HG03439 (cell line): ENCODE measurements at regions not wholly inside any gene's neighbourhood (a gene's known extent, or its start where the extent isn't known, plus 50 kb on each side); places are given as distances from the start of the nearest gene placed in this dataset.
"Not testable (repeated sequence)": the region's sequence is repeated elsewhere in the genome, so short reads cannot be mapped to it uniquely, and the experiment has no call there.

Experiments used
- ATAC-seq: cut with Tn5 transposase; IDR thresholded peaks from one replicate; pipeline ENCODE4 v1.9.1; 2021; ENCODE audit warnings: mild to moderate bottlenecking, moderate library complexity; ENCODE audit not compliant: unreplicated experiment

DNA sequence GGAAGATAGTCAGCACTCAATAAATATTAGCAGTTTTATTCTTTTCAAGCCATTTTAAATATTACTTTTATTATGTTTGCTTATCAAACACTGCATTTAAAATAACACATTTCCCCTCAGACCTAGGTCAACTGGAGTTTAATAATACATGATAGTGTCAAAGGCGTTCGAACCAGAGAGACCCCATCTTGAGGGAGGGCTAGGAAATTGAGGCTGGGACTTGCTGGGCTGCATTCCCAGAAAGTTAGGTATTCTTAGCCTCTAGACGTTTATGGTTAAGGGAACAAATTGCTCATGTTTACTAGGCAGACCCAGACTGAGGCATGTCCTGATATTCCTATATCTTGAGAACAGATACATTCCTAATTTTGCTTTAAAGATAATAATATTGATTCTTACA is 426.5 kb downstream of the METTL4 start:
- no peak for ATAC-seq

DNA sequence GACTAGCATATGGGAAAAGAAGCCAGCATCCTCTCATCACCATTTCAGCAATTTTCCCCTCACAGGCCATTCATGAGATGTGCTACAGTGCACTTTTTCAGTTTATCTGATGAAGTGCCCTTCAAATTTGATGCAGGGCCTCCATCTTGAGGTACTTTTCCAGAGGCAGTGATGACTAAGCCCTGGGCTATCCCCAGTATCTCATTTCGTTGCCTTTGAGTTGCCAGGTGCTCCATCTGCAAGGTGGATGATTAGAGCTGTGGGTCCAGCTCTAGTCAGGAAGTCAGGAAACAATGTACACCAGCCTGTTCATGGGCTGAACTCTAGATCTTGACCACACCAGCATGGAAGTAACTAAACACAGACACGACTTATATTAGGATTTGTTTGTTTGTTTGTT is 425.2 kb downstream of the METTL4 start:
- no peak for ATAC-seq

DNA sequence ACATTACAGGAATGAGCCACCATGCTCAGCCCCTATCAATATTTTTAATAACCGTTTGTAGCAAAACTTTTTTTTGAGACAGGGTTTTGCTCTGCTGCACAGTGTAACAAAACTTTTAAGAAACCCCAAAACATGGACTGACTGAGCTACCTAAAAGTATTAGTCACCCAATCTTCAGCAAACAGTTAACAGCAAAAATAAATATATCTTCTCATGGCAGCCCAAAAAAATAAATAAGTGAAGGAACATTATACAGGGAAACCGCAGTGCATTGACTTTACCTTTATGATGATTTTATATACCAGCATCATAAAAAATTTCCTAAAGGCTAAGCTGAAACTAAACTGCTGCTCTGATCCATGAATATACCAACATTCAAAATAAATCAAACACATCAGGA is 424.6 kb downstream of the METTL4 start:
- ATAC-seq, result no peak

GRCh38 chr18:2147476-2148230 is 423.7 kb downstream of the METTL4 start:
- ATAC-seq, result no peak

DNA sequence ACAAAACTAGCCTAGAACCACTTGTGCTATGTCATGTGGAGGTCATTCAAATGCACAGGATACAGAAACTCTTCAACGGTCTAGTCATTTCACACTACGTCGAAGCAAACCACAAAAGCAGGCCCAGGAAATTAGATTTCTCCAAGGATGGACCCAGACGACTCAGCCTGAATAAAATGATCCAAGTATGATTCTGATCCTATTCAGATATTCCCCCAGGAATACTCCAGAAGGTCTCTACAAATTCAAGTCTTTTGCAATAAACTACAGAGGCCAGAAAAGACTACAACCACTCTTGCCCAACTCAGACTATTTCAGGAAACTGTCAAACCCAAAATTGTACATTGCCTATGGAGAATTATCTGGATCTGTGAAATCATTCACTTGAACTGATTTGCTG is 422.5 kb downstream of the METTL4 start:
- ATAC-seq, result no peak

GRCh38 chr18:2150566-2150965 is 420.7 kb downstream of the METTL4 start:
- no peak for ATAC-seq

DNA sequence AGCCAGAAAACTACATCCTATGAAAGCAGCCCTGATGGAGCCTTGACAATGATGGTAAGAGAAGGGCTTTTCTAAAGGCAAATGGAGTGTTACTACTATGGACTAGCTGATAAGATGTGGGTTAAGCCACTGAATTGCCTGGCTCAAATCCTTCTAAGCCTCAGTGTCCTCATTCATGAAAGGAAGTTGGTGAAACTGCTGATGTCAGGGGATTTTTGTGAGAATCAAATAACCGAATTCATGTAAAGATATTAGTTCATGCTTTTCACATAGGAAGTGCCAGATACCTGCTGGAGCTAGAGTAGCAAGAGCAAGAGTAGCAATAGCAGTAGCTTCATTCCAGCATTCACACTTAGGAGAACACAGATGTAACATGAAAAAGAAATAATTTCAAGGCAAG is 417.0 kb downstream of the METTL4 start:
- ATAC-seq, result no peak

GRCh38 chr18:2164644-2165550 is 406.4 kb downstream of the METTL4 start:
- no peak for ATAC-seq

DNA sequence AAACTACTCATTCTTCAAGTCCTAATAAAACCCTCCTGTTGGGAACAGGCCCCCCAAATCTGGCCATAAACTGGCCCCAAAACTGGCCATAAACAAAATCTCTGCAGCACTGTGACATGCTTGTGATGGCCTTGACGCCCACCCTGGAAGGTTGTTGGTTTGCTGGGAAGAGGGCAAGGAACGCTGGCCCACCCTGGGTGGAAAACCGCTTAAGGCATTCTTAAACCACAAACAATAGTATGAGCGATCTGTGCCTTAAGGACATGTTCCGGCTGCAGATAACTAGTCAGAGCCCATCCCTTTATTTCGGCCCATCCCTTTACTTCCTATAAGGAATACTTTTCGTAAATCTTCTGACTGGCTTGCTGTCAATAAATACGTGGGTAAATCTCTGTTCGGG is 404.4 kb downstream of the METTL4 start:
- not testable (repeated sequence) for ATAC-seq

DNA sequence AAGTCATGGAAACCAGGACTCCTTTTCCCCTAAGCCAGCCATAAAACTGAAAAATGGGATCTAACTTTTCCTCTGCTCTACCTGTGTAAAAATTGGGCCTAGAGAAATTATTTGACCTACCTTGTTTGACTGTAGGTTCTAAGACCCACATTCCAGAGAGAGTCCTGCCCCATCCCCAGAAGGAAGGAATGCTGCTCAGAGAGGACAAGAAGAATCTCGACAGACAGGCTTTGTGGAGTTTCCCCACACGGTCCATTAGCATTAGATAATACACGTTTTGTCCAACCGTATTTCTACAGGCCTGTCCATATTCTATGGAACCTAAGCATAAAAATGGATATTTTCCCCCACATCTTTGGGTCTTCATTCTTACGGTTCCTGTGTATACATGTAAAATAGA is 403.3 kb downstream of the METTL4 start:
- no peak for ATAC-seq

DNA sequence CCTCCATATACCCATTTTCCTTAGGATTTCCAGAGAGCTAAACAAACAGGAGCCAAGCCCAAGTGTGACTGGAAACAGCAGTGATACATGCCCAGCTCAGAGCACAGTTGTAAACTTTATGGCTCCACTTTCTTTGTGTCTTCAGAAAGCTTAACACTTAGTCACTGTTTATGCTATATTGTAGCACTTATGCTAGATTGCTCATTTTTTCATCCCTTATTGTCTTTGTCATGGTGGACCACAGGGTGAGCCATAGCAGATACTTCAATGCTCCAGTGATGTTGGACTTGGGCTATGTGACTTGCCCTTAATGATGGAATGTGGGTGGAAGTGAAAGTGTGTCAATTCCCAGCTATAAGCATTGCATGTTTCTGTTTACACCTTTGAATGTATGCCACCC is 401.6 kb downstream of the METTL4 start:
- ATAC-seq, result no peak

- ATAC-seq, result no peak
These were observed 399.3 kb downstream of the METTL4 start for GRCh38 chr18:2171840-2172625.

DNA sequence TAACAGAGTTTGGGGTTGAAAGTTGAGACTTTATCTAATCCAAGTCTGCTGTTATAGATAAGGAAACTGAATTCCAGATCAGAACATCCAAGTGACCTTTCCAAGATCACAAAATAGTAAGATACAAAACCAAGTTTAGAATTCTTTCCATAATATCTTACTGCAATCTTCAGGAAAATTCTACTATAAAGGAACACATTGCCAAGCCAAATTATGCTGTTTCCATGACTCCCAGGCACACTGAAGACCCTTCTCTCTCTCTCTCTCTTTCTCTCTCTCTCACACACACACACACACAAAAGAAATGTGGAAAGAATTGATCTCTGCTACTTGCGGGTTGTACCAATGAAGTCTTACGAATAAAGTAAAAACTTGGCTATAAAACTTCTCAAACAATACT is 398.4 kb downstream of the METTL4 start:
- ATAC-seq, result no peak

- no peak for ATAC-seq
These were observed 397.8 kb downstream of the METTL4 start for GRCh38 chr18:2173486-2173885.

GRCh38 chr18:2178036-2178435 is 393.3 kb downstream of the METTL4 start:
- ATAC-seq, result no peak

GRCh38 chr18:2179498-2180183 is 391.7 kb downstream of the METTL4 start:
- no peak for ATAC-seq

- no peak for ATAC-seq
These were observed 390.7 kb downstream of the METTL4 start for GRCh38 chr18:2180586-2180985.

- no peak for ATAC-seq
These were observed 387.9 kb downstream of the METTL4 start for GRCh38 chr18:2183432-2183831.

- ATAC-seq, result no peak
These were observed 384.3 kb downstream of the METTL4 start for GRCh38 chr18:2186967-2187366.

DNA sequence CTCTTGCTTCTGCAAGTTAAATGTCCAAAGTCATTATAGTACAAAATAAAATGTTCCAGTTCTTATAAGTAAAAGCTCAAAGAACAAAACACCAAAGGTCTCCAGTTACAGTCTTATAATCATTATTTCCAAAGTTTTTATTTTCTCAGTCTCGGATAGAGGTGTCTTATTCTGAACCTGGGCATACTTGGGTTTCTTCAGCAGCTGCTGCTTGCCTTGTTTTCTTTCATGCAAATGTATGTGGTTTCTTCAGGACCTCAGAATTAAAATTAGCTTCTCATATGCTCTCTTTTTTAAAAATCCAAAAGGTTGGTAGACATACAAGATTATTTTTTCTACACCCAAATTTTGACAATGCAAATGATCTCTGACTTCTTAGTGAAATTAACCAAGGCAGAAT is 383.0 kb downstream of the METTL4 start:
- no peak for ATAC-seq
